ENCODE measurements at regions not wholly inside any gene's neighbourhood (a gene's known extent, or its start where the extent isn't known, plus 50 kb on each side); places are given as distances from the start of the nearest gene placed in this dataset.

DNA sequence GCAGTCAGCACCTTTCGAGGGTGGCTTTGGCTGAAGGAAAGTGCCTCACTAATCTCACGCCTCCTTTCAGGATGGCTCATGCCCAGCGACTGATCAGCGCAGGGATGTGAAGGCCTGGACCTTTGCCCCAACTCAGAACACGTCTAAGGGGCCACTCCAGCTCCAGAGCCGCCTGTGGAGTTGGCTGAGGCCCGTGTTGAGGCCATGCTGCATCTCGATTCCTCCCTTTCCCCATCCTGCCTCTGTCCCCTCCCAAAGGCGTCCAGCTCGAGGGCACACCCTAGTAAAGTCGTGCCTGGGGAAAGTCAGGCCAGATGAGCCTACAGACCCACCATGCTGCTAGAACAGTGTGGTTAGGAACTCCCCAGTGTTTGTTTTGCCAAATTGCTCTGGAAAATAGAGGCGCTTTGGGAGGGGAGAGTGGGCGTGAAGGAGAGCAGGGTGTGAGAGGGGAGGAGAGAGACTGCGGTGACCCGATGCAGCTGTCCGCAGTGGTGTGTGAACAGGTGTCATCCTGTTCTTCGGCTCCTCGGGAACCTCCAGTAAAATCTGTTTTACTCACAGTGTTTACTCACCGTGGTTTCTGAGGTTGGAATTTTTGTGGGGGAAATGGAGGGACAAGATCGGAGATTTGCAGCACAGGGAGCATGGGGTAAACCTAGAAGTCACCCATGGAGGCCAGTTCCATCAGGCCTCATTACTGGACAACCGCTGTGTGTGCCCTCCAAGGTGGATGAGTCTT is 85.0 kb upstream of the PMEPA1 start:
- no peak for DNase-seq

DNA sequence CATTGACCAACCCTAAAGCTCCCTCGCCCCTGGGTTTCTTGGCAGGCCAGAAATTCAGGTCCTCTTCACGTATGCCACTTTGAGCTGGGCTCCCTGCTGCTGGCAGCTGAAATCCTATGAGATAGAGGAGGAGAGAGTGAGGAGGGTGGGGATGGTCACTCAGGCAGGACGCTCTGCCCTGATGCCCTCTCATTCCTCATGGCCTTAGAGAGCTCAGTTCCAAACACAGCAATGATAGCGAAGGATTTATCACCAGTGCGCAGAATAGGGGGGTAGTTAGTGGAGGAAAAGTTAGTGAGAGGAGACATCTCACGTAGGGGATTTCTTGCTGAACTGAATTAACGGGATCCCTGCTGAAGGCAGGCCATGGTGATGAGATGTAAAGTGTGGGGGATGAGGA is 84.2 kb upstream of the PMEPA1 start:
- DNase-seq, result no peak

DNA sequence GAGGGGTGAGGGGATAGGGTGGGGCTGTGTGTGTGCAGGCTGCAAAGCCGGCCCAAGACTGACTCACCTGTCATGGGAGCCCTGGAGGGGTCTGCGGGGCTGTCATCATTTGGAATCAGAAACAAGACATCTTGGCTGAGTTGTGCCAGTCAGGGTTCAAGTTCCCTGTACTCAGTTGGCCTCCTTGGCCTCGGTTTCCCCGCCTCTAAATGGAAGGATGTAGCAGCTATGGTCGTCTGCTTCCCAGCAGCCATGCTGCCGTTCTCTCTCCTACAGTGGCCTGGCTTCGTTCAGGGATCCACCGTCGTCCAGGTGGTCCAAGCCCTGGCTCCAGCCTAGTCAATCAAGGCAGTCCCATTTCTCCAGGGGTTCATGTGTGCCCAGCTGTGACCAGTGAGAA is 83.6 kb upstream of the PMEPA1 start:
- no peak for DNase-seq

DNA sequence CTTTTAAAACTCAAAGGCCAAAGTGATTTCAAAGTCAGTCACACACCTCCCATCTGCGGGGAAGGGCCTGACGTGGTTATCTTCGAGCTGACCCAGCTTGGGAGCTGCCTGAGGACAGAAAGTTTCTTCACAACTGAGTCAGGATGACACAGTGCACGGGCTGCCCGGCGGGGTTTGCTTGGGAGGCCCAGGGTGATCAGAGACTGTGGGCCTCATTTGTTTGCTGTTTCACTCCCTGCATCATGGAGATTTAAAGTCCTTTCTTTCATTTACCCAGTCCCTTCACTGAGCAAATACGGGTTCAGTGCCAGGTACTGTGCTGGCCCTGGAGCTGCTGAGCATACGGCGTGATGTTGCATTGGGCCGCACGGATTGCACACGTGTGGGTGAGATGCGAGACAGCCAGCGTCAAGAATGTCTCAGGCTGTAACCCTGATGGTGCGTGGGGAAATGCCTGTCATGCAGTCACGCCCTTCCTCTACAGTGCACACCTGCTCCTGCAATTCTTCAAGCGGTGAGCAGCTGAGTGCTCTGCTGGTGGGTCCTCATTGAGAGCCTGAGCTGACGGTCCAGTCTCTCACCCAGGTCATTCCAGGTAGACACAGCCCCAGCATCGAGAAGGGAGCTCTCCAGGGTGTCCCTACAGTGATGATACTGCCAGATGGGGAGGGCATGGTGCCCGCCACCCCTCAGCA is 82.7 kb upstream of the PMEPA1 start:
- DNase-seq, result no peak

DNA sequence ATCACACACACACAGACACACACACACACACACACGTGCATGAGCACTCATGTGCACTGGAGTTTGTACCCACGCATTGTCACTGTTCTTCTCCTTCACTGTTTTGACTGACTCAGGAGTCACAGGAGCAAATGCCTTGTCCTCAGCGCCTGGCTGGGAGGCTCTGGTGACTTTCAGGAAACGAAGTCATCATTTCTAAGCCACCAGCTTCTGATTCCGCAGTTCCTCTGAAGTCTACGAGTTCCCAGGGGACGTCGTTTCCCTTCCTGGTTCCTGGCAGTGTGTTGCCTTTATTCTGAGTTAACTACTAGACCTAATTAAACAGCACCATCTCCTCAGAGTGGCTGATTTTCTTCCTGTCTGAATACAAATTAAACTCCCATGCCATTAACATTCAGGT is 82.2 kb upstream of the PMEPA1 start:
- DNase-seq, result no peak

DNA sequence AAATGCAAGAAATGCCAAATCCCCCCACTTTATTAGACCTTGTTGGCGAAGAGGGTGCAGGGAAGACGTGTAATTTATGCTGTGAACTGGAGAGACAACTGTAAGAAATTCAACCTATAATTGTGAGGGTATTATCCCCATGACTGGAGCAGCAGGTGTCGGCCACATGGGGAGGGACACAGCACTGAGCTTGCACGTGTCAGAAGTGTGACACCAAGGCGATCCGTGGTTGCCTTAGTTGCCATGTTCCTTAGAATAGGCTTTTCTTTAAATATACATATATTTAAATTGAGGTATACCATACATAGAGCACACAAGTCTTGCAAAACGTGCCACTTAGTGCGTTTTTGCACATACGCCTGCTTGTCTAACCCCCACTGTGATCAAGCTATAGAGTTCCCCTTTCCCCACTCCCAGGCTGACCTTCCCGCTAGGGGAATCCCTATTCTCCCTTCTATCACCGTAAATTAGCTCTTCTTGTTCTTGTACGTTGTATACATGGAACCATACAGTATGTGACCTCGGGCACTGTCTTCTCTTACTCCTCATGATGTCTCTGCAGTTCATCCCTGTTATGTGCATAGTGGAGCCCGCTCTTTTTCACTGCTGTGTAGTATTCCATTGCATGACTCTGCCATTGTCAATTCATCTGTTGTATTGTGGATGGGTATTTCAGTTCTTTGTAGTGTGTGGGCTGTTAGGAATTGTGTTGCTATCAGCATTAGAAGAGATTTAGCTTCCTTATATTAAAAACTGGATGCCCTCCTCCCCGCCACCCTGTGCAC is 81.6 kb upstream of the PMEPA1 start:
- DNase-seq, result no peak

DNA sequence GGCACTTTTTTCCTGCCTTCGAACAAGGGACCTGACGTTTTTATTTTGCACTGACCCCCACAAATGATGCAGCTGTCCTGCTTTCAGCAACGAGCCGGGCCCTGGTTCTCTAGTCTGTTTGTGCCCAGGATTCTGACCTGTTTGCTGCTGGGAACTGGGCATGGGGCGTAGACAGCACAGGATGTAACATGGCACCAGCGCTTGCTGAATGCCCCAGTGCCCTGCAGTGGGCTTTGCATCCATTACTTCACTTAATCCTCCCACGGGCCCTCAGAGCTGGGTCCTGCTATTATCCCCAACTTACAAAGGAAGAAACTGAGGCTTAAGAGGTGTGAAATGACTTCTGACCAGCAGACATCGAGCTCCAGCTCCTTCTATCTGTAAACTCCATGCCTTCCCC is 80.4 kb upstream of the PMEPA1 start:
- DNase-seq, result no peak

DNA sequence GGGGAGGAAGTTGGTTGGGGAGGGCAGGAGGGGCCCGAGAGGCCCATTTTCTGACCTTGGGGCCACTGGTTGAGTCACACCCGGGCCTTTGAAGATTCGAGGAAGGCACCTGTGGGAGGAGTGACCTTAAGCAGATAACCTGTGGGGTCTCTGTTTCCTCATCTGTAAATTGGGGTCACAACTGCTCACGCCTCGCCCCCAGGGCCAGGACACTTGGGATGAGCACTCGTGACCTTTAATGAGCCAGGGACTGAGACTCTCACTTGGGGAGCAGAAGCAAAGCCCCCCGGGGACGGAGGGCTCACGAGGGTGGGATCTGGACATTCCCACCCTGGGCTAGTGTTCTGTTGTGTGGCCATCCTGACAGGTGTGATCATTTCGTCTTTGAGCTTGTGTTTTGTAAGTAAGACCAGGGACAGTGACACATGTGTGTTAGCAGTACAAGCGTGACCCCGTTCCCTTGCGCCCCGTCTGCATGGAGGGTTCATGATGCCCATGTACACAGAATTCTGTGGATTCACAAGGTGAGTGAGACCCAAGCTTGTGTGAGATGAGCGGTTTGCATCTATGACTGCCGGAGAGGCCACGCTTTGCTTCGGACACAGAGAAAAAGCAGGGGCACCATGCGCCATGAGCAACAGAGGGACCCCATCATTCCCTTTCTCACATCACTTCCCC is 79.3 kb upstream of the PMEPA1 start:
- DNase-seq, result no peak

DNA sequence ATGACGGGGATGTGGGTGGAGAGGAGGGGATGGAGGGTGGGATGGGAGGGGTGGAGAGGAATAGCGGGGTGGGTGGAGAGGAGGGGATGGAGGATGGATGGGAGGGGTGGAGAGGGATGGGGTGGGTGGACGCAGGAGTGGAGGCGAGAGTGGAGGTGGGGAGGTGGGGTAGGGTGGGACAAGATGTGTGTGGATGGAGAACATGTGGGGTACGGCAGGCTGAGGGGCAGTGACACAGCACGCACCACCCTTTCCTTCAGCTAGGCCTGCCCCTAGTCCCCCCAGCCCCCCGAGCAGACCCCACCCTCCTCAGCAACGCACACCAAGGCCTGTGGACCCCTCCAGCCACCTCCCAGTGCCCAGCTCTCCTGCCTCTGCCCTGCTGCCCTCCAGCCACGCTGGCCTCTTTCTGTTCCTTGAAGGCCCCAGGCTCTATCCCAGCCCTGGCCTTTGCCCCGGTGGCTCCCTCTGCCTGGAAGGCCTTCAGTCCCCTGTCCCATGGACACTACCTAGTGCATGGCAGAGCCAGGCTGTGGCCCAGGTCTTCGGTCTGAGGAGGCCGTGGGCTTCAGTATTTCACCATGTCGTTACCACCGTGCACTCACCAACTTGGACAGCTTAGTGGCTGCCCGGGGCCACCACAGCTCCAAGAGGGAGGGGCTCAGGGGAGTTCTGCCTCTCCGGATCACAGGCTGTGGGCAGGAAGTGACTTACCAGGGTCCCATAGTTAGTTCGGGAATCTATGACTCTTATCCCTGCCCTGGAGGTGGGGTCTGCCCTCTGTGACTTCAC is 78.4 kb upstream of the PMEPA1 start:
- DNase-seq, result no peak

DNA sequence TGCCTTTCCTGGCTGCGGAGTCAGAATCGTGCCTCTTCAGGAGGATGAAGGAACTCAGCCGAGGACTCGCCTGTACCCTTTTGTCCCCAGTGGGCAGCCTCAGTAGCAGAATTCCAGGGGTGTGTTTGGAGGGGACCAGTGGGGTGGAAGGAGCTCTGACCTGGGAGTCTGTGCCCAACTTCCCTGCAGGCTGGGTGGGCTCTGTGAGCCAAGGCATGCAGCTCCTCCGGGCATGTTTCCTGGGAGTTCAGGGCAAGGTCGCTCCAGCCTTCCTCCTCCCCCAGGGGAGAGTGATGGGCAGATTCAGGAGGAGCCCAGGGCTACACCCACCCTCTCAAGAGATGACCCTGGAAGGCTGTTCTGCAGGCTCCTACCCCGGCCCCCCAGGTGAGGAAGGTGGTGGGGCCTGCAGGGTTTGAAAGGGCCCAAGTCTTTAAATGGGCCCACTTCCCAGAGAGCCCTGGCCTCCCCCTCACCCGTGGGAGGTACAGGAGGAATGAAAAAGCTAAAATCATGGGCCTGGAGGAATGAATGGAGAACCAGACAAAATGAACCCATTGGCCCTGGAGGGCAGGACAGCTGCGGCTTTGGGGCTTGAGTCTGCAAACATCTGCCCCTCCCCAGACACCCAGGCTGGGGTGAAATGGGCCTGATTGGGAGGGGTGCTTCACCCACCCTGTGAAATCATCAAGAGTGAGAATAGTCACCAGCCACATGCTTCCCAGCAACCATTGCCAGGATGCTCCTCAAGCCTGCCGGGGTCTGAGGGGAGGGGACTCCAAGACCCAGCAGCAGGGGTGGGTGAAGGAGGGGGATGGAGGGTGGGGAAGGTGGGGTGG is 77.6 kb upstream of the PMEPA1 start:
- DNase-seq, result no peak

DNA sequence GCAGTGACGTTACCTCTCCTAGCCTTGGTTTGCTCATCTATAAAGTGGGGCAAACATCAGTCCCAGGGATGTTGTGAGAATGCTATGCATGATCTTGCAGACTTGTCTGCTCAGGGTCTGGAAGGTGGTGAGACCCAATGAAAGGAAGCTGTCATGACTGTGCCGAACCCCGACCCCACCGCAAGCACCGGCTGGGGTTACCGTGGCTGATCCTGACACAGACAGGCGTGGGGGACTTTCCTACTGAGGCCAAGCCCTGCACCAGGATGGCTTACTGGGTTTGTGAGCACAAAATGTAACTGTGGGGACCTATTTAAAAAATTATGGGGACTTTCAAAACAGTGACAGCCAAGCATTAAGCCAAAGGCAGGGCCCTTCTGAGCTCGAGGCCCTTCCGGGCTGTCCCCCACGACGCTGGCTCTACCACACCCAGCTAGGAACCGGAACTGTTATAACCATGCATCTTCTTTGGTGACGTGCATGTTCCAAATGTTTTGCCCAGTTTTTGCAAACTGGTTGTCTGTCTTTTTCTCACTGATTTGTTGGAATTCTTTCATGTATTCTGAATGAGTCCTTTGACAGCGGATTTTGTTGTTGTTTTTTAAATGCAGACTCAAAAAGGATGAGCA is 76.6 kb upstream of the PMEPA1 start:
- no peak for DNase-seq

DNA sequence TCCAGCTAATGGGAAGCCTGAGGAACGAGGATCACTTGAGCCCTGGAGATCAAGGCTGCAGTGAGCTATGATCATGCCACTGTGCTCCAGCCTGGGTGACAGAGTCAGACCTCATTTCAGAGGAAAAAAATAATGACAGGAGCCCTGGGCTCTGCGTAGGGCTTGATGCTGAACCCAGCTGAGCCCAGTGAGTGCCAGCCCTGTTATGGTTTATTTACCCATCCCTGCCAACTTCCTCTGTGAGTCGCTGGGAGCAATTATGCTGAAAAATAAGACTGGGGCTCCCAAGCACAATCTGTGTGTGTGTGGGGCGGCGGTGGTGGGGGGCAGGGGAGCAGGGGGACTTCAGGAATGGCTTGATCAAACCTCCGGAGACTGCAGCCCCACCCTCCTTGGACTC is 75.9 kb upstream of the PMEPA1 start:
- DNase-seq, result no peak

DNA sequence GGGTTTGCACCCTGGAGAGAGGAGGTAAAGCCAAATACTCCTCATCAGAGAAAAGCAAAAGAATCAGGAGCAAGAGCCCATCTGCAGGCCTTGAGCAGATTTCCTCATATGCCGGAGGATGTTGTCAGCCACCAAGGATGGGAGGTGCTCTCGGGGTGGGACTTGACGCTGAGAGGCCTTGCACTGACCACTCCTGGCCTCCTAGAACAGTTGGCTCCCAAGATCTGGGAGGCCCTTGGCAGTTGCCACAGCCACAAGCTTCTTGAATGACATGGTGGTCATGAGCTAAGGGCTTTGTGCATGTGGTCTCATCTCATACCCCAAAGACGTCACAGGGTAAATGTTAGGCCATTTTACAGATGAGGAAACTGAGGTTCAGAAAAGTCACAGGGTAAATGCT is 75.2 kb upstream of the PMEPA1 start:
- no peak for DNase-seq

DNA sequence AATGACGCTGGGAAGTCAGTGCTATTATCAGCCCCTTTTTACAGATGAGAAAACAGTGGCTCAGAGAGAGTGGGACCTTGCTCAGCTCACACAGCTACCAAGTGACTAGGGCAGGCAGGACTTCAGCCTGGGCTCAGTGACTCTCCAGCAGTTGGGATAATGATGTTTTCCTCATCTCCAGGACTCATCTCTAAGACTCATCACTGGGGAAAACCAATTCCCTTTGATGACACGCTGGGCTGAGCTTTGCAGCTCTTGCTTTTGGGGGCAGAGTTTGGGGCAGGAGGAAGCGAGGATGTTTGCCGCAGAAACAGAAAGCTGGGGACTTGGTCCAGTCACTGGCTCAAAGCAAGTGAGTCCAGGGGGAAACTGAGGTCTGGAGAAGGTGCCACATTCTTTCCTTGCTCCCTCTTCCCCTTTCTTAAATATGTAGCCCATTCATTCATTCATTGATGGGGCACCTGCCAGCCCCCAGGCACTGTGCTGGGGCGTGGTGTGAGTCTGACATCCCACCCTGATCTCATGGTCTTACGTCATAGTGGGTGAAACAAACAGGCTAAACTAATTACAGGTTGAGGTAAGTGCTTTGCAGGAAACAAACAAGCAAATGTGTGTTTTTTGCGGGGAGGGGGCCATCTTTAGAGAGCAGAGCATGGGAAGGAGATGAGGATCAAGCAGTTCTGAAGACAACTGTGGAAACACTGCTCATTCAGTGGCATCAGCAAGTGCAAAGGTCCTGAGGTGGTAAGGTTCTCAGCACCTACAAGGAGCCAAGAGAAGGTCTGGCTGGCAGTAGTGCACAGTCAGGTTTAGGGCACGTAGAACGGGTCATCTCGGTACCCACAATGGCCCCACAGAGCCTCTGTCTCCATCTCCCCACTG is 74.4 kb upstream of the PMEPA1 start:
- no peak for DNase-seq

DNA sequence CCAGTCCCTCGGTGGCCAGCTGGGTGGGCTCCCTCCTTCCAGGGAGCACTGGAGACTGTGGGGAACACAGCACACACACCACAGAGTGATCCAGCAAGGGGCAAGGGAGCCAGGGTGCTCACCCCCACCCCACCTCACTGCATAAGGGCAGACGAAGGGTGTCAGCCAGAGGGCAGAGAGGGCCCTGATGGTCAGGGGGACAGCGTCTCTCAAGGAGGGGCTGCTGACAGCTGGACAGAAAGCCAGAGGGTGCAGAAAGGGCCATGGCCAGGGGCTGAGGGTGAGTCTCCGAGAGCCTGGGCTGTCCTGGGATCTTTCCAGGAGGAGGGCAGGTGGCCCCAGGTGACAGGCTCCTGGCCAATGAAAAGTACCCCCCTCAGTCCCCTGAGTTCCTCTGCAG is 73.4 kb upstream of the PMEPA1 start:
- no peak for DNase-seq

DNA sequence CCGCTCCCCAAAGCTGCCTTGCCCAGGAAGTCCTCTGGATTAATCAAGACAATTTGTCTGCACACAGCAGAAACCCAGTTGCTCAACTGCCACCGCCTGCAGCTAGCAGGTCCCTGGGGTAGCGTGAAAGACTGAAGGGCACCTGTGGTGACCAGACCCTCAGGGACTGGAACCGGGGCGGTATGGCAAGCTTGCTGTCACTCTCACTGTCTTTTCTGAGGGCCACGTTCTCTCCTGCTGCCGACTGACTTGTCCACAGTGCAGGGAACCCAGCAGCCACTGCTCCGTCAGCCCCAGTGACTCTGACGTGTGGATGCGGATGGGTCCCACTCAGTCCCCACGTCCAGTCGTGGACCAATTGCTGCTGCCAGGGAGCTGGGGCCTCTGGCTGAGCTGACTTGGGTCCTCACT is 72.8 kb upstream of the PMEPA1 start:
- DNase-seq, result no peak

DNA sequence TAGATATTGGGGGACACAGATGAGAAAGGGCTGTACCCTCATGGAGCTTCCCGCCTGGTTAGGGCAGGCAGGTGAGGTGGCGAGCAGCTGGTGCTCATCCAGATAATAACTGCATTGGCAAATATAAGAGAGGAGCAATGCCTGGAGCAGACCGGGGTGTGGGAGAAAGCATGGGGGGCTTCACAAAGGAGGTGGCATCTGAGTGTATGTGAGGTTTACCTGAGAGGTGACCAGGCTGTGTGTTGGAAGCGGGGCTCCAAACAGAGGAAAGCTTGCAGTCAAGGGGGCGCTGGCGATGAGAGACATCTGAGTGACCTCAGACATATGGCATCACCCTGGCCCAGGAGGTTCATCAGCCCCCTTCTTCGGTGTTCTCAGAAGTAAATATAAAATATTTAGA is 72.1 kb upstream of the PMEPA1 start:
- no peak for DNase-seq

DNA sequence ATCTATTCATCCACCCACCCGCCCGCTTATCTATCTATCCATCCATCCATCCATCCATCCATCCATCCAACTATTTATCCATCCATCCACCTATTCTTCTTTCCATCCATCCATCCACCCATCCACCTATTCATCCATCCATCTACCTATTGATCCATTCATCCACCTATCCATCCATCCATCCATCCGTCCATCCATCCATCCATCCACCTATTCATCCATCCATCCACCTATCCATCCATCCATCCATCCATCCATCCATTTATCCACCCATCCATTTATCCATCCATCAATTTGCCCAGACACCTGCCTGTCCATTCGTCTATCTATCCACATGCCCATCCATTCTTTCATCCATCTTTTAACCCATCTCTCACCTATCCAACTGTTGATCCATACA is 71.1 kb upstream of the PMEPA1 start:
- DNase-seq, result no peak

DNA sequence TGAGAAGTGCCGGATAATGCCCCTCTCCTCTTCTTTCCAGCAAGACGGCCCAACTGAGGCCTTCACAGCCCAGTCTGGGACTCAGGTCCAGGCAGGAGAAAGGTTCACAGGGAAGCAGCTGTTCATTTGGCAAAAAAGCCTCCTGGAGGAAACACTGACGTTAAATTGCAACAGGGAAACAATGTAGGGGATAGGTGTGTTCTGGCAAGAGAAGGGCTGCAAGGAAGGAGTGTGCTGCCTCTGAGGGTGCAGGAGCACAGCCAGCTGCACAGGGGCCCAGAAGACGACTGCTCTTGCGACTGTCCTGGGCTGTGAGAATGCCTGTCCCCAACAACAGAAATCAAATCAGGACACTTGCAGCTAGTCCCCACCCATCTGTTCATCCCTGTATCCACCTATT is 70.6 kb upstream of the PMEPA1 start:
- no peak for DNase-seq

DNA sequence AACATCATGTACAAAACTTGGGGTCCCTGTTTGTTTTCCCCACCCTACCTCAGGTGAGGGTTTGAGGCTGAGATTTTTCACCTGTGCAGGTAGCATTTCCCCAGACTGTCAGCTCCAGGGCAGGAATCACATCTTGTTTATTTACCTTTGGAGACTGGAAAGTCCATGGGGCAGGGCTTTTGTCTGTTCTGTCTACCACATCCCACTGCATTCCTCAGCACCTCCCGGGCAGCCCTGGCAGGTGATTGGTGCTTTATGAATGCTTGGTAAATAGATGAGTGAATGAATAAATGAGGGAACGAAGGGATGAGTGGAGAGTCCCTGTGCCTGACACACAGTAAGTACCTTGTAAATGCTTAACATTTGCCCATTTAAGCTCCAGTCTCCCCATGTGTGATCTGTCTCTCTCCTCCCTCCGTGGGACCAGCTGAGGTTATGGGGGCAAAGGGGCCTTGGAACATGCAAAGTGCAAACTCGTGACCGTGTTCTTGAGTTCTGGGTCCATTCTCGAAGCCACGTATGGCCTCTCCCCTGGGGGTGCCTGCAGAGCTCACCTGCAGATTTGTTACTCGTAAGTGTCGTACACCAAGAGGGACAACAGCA is 69.7 kb upstream of the PMEPA1 start:
- no peak for DNase-seq
